Renal cortex interstitium (tissue), 11 donors: ENCODE measurements at regions not wholly inside any gene's neighbourhood (a gene's known extent, or its start where the extent isn't known, plus 50 kb on each side); places are given as distances from the start of the nearest gene placed in this dataset.

Experiments
- DNase-seq, 11 donors: peaks; one replicate each; pipeline ENCODE4 v3.0.0-alpha.2; 2013; ENCODE audit warnings: low read depth in 9 of 11, low spot score in 4 of 11; ENCODE audit errors: extremely low read depth in 1 of 11

- peak in 6 of 11 donors; percentile 37 to 72 (median 64) for DNase-seq
Observed at GRCh38 chr5:141753971-141754713, 72.1 kb upstream of the ARAP3 start.

GRCh38 chr5:141753143-141753970 is 71.3 kb upstream of the ARAP3 start:
- DNase-seq = no peak

GRCh38 chr5:141747152-141748141 is 65.4 kb upstream of the ARAP3 start:
- peak; percentile 45 to 91 (median 80) for DNase-seq

- DNase-seq = no peak
Observed at GRCh38 chr5:141746395-141746794, 64.4 kb upstream of the ARAP3 start.

- peak in 1 of 11 donors; percentile 20 for DNase-seq
Observed at GRCh38 chr5:141745390-141745789, 63.4 kb upstream of the ARAP3 start.

GRCh38 chr5:141743866-141744272 is 61.8 kb upstream of the ARAP3 start:
- peak in 1 of 11 donors; percentile 15 for DNase-seq

- DNase-seq = peak in 6 of 11 donors; percentile 48 to 75 (median 62)
Observed at GRCh38 chr5:141742866-141743851, 61.1 kb upstream of the ARAP3 start.

GRCh38 chr5:141742144-141742543 is 60.1 kb upstream of the ARAP3 start:
- no peak for DNase-seq

GRCh38 chr5:141740885-141741284 is 58.9 kb upstream of the ARAP3 start:
- DNase-seq = no peak

- no peak for DNase-seq
Observed at GRCh38 chr5:141737535-141737934, 55.5 kb upstream of the ARAP3 start.

GRCh38 chr5:141735823-141736222 is 53.8 kb upstream of the ARAP3 start:
- no peak for DNase-seq

- peak in 8 of 11 donors; percentile 63 to 83 (median 69) for DNase-seq
Observed at GRCh38 chr5:141734501-141735229, 52.6 kb upstream of the ARAP3 start.

- no peak for DNase-seq
Observed at GRCh38 chr5:141733198-141733597, 51.2 kb upstream of the ARAP3 start.

- DNase-seq = no peak
Observed at GRCh38 chr5:141732417-141732816, 50.4 kb upstream of the ARAP3 start.
